HG02840 (cell line): ENCODE measurements at regions not wholly inside any gene's neighbourhood (a gene's known extent, or its start where the extent isn't known, plus 50 kb on each side); places are given as distances from the start of the nearest gene placed in this dataset.
"Not testable (repeated sequence)": the region's sequence is repeated elsewhere in the genome, so short reads cannot be mapped to it uniquely, and the experiment has no call there.

Experiments used
- ATAC-seq: cut with Tn5 transposase; IDR thresholded peaks from one replicate; pipeline ENCODE4 v1.9.1; 2021; ENCODE audit warnings: mild to moderate bottlenecking, moderate library complexity, moderate number of reproducible peaks; ENCODE audit not compliant: unreplicated experiment, low FRiP score

DNA sequence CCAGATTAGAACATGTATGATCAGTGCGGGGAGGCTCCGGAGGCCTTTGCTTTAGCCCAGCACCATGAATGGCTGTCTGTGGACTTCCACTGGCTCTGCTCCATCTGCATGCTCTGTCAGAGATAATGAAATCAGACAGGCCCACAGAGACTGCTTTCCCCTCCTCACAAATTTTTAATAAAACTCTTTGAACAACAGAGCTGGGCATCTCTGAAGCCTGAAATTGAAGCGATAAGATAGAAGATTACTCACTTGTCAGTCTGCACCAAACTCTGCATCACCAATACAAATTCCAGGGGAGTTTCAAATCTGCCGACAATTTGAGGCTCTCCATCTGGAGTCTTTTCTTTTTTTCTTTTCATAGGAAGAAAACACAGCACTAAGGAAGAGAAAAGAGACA, 110.0 kb downstream of the DYRK2 start:
- no peak for ATAC-seq

DNA sequence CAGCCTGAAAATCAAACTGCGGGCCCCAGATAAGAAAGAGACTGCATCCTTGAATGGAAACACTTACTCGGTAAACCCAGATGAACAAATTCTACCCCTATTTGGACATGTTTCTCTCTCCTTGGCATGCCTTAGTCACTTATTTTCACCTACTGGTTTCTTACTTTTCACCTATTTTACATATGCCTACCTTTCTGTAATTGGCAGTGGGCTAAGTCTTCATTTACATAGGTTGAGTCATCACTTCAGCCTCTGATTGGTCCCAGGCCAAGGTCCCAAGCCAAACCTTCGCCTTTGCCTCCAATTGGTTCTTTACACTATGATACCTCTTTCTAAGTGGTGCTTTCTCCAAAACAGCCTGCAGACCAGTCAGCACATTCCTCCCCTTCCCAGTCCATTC, 111.3 kb downstream of the DYRK2 start:
- no peak for ATAC-seq

DNA sequence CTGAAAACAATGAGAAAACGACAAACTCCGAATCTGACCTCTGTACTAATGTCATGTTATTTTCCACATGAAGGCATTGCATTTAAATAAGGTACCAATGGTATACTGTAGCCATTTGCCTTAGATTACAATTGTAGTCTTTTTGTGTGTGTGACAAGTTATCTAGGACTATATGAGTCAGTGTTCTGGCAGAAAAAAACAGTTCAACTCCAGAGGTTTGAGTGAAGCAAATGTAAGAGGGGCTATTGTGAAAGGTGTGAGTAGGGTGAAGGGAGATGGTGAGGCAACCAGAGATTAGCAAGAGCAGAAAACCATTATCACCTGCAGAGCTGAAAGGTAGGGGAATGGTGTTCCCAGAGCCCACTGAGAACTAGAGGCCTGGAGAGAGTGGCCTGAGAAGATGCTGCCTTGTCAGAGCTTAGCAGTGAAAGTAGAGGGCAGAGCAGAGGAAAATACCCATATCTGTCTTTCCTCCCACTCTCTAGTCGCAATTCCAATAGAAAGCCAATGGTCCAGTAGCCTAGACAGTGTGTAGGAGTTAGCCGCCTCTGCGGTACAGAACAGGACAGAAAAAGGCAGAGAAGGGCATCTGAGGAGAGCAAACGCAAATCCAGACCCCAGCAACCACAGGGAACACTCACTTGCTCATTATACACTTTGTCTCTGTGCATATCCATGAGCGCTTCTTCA, 112.2 kb downstream of the DYRK2 start:
- no peak for ATAC-seq

DNA sequence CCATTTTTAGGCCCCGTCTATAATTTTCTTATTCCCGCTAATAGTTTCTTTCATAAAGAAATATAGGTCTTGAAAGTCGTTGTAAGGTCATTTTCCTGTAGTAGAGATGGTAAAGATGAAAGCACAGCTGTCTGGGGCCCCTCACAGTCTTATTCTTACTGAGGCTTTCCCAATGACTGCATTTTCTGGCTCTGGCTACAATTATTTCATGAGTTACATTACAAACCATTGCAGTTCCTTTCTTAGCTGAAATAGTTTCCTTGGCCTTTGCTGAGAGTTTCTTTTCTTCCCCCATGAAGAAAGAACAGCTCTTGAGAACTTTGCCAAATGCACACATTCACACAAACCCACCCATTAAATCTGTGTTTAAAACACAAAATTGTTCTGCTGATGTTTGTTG, 113.0 kb downstream of the DYRK2 start:
- no peak for ATAC-seq

DNA sequence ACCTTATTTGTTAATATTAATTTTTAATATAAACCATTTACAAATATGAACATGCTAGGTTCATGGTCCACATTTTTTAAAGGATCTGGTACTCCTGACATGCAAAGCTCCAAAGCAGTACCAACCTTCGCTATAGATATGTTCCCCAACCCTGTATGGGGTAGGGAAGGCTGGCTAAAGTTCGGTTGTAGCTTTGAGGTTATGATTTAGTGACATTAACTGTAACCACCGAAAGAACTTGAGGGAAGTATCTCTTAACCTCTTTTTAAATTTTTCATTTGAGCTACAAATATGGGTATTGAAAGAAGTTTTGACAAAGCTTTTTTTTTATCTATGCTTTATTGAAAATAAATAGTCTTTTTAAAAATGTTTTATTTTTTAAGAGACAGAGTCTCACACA, 115.5 kb downstream of the DYRK2 start:
- ATAC-seq, result no peak

DNA sequence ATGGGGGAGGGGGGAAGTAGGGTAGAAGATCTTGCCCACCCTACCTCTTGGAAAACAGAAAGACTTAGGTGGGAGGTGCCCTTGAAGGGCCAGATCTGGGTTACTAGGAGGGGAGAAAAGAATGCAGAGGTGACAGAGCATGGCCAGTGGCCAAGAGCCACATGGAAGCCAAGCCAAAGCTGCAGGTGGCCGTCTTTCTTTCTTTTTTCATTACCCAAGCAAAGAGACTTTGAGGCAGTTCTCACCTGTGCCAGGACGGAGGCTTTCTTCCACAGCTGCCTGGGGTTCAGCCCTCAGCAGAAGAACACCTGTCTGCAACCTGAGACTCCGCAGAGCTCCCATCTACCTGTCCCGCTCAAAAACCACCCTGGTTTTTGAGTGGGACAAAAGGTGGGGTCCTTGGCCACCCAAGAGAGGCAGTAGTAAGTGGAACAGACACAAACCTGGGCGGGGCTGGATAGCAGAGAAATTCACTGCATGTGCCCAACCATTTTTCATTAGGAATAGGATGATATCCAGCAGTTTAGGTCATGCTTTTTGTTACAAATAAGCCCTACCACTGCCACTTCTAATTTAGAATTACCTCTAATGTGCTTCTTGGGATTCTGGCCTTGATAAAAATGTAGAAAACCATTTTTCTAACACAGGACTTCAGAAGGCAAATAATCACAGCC, 116.5 kb downstream of the DYRK2 start:
- no peak for ATAC-seq

DNA sequence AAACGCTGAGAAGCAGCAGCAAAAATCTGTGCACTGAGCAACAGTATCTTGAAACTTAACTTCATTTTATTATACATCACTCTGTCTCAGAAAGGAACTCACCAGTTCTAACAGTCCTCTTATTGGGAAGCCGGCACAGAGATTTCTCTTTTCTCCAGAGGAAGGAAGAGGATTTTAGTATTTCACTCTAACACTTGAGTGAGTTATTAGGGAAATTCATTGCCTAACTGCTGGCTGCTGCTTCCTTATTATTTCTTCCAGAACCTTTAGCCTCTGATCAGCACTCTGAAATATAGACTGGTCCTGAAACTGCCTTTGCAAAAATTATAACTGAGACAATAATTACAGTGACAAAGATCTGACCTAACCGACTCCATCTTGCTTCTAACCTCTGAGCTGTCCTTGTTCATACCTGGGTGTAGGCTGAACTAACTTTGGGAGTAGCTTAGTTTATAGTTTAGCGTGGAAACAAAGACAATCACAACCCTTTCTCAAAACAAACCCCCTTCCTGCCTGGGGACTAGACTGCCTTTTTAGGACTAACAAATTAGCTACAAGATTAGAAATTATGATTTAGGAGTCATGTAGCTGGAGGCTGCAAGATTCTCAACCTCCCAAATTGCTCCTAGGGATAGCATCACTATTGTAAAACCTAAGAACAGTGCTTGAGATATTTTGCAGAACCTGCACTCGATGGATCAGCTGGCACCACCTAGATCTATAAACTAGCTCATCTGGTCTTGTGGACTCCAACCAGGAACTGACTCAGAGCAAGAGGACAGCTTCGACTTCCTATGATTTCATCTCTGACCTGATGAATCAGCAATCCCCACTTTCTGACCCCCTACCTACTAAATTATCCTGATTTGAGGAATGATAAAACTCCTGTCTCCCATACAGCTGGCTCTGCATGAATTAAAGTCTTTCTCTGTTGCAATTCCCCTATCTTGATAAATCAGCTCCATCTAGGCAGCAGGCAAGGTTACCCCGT, 117.5 kb downstream of the DYRK2 start:
- no peak for ATAC-seq

DNA sequence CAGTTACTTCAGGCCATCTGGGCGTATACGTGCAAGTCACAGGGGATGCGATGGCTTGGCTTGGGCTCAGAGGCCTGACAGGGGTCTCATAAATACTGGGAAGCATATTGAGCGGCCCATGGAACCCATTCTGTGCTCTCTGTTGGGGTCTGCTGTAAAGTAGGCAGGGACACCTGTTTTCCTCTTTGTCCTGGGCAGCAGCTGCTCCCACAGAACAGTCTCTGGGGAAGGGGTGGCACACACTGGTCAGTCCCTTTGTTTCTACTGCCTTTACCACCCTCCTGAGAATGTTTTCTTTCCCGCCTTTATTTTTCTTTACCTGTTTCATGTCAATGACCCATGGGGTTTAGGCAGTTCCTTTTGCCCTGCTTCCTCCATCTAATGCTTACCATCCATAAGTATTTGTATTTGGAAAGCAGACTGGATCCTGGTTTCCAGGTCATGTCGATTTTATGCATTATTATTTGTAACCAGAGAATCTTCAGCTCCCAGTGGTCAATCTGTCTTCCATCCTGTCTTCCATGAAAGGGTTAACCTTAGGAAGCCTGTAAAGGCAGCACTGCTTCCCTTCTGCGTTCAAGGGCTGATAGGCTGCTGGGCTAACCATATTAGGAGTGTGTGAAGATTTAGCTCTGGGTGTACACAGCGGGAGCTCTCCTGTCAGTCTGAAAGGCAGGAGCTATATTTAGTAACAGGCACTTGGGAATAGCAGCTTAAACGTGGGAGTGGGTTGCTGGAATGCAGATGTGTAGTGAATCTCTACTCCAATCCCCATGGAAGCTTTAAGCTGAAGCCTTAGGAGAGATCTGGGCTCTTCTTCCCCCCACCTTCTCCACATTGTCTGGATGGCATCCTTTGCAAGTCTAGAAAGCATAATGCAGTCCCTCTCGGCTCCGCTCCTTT, 124.0 kb downstream of the DYRK2 start:
- no peak for ATAC-seq

DNA sequence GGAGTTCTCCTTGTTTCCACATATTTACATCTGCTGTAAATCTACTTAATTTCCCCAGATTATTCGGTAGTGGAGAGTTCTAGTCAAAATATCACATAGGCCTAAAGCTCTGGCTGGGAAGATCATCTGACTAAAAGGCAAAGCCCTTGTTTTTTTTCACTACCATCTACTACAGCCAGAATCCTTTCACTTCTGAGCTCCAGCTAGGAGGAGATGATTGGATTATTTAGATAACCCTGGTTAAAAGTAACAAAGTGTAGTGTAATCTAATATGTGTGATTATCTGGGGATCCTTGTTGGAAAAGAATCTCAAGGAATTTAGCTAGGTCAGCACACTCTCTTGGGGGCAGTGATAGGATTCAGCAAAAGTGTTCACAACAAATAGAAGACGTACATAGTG, 125.4 kb downstream of the DYRK2 start:
- no peak for ATAC-seq

DNA sequence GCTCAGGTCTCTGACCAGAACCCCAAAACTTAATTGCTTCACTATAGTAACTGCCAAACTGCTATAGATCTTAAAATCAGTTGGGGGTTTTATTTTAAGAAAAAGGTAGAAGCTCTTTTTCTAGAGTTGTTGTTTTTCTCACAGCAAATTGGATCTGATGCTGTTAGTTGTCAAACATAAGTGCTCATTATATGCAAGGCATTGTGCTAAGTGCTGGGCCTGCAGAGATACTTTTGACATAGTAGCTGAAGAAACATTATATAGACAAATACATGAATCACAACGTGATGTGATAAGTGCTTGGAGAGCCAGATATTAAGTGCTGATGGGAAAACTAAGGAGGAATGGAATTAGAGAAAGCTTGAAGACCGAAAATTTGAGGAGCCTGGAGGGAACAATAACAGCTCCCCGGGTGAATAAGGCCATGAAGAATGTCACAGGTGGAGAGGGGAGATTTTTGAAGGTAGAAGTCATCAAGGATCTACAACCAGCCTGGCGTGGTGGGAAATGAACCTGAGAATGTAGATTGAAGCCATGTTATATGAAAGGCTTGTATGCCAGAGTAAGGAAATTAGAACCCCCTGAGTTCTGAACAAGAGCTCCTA, 126.5 kb downstream of the DYRK2 start:
- no peak for ATAC-seq

DNA sequence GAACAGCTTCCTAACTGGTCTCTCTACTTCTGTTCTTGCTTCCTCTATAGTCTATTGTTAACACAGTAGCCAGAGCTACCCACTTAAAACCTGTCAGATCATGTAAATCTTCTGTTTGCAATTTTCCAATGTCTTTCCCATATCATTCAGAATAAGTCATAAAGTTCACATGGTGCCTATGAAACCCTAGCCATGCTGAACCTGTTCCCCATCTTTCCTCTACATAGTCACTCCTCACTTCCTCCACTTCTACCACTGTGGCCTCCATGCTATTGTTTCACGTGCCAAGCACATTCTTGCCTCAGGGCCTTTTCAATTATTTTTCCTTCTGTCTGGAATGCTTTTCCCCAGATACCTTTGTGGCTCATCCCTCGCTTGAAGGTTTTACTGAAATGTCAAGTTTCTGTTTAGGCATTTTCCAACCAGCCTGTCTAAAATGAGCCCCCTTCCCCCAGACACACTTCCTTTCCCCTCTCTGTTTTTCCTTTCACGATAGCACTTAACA, 132.1 kb downstream of the DYRK2 start:
- ATAC-seq, result no peak

DNA sequence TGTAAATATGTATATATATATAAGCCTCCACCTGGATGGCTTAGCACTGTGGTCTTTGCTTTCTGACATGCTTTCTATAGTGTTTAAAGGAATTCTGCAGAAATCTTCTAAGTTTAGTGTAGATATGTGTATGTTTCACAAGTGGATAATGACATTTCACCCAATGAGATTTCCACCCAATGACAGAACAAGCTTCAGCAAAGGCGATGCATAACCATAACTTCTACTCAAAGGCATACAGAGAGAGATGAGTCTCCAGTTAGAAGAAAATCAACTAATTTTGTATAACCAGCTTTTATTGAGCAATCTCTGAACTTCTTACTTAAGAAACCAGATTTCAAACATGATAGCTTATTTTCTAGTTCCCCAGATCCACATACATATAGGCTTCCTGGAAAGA, 134.0 kb downstream of the DYRK2 start:
- no peak for ATAC-seq

DNA sequence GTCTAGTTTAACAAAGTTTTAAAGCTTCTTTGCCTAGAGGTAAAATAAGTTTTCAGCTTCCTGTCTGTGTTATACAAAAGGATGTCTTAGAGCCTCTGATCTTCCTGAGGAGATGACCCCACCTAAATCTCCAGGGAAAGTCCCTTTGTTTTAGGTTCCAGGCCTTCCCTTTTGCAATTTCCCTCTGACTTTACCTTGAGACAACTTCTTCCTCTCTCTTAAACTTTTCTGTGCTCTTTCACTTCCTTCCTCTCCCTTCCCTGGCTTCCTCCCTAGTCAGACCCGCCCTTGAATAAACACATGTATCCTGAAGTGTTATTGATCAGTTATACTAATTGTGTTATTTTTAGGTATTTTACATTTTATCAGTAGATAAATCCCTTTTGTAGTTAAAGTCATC, 134.8 kb downstream of the DYRK2 start:
- ATAC-seq, result no peak

DNA sequence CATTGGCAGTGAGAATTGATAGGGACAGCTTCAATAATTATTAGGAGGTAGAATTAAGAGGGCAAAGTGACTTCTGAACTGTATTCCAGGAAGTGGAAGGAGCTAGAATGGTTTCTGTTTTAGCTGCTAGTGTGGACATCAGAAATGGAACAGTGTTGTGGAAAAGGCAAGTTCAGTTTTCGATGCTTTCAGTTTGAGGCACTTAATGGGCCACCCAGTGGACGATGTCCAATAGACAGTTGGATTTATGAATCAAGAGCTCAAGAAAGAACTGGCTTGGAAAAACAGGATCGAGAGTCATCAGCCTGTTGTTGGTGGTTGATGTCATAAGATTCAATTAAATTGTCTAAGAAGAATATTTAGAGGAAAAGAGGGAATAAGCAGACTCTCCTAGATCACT, 136.3 kb downstream of the DYRK2 start:
- no peak for ATAC-seq

DNA sequence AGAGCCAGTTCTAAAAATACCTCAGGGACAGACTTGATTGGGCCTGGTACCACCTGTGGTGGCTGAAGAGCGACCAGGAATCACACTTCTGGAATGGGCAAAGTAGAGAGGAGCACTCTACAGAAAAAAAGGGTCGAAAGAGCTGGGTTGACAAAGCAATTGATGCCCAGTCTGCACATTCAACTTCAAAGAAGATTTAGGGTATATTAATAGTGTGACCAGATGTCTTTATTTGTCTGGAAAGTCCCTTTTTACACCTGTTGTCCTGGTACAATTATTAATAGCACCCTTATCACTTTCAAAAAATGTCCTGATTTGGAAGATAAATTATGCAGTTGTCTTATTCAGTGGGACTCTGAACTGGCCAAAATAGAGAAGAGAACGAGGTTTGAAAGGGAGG, 137.5 kb downstream of the DYRK2 start:
- no peak for ATAC-seq

DNA sequence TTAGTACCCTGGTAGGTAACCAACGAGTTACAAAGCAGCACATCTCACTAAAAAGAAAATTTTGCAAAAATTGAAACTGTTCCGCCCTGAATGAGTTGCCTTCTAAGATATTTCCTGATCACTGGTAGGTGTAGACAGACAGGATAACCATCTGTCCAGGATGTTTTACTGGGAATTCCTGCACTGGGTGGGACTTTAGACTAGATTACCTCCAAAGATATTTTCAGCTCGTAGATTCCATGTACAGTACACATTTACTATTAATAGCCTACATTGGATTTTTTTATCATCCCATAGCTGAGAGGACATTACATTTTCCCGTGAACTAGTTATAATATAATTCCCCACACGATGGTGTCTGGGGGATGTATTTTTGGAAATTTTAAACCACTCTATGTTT, 139.6 kb downstream of the DYRK2 start:
- no peak for ATAC-seq

DNA sequence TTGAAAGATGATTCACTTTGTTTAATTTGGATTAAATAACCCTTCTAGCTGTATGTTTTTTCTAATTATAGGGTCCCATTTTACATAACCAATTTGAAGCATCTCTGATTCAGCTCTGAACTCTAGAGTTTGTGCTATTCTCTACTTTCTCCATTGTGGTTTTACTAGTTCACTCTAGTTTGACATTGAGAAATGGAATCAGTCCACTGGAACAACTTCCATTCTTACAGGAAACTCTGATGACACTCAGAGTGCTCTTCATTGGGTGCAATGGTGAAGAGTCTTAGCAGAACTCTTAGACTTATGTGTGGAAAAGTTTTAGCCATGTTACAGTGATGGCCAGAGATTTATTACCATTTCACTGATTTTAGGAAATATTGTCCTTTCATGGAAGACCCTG, 140.7 kb downstream of the DYRK2 start:
- no peak for ATAC-seq

DNA sequence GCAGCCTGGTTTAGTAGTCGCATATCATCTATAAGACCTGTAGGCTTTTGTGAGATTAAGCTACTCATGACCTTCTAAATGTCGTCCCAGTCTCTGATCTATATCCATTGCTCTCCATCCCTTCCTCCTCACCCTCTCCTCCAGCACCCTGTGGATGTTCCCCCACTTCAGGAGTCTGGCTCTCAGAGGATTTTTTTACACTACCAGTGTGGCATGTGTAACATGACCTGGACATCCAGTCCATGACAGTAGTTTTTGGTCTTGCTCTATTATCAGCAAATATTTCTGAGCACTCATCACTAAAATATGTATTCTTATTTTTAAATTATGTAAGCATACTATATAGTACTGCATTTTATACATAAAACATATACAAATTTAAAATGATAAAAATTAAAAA, 142.1 kb downstream of the DYRK2 start:
- no peak for ATAC-seq

DNA sequence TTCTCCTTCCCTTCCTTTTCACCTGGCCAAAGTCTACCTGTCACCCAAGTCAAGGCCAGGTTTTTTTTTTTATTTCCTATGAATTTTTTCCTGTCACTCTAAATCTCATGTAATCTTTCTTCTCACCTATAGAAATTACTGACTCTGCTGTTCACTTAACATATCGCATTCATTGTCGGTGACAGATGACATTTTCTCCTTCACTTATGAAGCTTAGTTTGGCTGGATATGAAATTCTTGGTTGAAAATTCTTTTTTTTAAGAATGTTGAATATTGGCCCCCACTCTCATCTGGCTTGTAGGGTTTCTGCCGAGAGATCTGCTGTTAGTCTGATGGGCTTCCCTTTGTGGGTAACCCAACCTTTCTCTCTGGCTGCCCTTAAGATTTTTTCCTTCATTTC, 142.8 kb downstream of the DYRK2 start:
- ATAC-seq, result not testable (repeated sequence)

DNA sequence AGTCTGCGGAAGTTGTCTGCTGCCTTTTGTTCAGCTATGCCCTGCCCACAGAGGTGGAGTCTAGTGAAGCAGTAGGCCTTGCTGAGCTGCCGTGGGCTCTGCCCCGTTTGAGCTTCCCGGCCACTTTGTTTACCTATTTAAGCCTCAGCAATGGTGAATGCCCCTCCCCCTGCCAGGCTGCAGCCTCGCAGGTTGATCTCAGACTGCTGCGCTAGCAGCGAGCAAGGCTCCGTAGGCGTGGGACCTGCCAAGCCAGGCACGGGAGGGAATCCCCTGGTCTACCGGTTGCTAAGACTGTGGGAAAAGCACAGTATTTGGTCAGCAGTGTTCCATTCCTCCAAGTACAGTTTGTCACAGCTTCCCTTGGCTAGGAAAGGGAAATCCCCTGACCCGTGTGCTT, 143.6 kb downstream of the DYRK2 start:
- no peak for ATAC-seq
